ENCODE measurements at regions not wholly inside any gene's neighbourhood (a gene's known extent, or its start where the extent isn't known, plus 50 kb on each side); places are given as distances from the start of the nearest gene placed in this dataset.
"Not testable (repeated sequence)": the region's sequence is repeated elsewhere in the genome, so short reads cannot be mapped to it uniquely, and the experiment has no call there.

DNA sequence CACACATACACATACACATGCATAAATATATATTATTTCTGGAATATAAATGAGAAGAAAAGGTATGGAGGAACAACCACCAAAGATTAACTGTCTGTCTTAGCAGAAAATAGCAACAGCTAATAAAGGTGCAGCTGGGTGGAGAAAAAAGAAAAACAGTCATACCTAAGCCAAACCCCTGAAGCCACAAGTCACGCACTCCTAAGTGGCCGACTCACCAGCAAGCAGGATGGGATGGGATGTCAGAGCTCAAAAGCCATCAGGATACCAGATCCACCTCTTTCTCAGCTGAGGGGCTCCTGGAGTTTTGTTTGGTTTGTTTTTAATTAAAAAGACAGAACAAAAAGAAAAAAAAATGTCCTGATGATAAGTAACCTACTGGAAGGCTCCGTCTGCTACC is 64.7 kb upstream of the HIVEP3 start:
- DNase-seq = no peak

DNA sequence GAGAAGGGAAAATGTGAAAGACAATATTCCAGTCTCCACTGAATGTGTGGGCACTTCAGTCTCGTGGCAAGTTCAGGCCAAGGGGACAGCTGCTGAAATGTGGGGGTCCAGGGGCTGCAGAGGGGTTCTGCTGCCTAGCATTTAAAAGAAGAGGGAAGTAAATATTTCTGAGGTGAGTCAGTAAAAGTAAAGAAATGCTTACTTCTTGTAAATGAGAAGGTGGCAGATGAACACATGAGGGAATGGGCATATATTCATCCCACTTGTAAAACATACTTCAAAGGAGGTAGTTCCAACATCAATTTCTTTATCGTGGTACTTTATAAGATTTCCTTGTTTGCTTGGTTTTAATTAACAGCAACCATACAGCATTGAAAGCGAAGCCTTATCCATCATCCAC is 63.1 kb upstream of the HIVEP3 start:
- DNase-seq = no peak

DNA sequence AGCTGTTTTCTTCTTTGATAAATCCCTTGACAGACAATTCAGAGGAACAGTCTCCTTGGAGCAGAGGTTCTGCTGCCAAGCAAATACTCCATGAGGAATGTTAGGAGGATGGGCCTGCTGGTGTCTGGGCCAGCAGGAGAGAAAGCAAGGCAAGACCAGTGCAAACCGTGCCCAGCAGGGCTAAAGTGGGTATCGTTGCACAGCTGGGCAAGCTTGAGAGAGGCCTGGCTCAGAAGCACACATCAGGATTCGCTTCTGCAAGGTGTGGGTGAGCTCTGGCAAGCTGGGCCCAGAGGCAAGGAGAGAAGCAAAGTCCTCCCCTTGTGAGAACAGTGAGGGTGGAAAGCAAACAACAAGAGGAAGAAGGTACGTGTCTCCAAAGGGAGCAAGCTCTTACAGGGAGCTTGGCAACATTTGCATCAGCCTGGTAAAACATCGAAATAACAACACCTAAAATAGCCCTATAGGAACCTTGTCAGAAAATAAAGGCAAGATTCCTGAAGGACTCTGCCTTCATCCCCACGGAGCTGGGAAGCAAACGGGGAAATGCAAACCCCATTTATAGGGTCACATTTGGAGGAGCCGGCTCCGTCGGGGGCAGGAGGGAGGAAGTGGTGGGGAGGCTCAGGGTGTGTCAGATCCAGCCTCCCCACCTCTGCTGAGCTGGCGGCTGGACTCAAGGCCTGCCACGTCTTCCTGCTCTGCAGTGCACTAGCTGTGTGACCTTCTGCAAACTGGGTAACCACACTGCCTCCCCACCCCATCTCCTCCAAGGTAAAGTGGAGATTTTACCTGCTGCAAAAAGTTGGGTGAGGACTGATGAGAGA is 62.3 kb upstream of the HIVEP3 start:
- DNase-seq = no peak

DNA sequence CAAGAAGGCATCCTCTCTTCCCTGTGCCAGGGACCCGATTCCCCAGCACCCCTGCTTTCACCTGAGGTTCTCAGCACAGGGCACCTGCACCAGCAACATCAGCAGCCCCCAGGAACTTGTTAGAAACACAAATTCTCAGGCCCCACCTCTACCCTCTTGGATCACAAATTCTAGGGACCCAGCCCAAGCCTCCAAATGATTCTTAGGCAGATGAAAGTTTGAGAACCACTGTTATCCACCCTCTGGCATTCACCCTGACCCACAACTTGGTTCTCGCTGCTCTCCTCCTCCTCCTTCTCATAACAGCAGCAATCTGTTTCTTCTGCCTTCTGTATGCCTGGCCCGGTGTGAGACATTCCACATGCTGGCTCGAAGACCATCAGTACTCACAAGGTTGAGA is 60.3 kb upstream of the HIVEP3 start:
- no peak for DNase-seq

DNA sequence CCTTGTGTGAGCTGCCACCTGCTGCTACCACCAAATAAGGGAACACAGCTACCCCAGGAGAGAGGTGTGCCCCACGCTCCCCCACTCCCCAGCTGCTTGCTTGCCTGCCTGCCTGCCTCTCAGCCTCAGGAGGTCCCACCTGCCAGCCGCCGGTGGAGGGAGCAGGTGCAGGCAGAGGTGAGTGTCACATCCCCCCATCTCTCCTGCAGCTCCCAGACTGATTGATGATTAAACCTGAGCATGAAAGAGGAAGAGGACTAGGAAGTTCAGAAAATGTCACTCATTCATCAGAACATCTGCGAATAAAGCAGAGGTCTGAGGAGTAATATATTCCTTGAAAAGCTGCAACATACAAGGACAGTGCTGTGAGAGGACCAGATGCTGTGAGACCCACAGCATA is 58.6 kb upstream of the HIVEP3 start:
- DNase-seq = no peak

DNA sequence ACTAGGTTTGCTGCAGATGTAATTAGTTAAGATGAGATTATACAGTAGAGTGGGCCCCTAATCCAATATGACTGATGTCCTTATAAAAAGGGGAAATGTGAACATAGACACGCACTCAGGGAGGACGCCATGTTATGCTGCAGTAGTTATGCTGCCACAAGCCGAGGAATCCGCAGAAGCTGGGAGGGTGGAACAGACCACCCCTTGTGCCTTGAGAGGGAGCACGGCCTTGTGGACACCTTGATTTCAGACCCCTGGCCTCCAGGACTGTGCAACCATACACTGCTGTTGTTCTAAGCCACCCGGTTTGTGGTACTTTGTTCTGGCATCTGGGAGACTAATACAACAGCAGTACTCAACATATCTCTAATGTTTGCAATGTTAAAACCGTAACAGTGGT is 57.9 kb upstream of the HIVEP3 start:
- no peak for DNase-seq

DNA sequence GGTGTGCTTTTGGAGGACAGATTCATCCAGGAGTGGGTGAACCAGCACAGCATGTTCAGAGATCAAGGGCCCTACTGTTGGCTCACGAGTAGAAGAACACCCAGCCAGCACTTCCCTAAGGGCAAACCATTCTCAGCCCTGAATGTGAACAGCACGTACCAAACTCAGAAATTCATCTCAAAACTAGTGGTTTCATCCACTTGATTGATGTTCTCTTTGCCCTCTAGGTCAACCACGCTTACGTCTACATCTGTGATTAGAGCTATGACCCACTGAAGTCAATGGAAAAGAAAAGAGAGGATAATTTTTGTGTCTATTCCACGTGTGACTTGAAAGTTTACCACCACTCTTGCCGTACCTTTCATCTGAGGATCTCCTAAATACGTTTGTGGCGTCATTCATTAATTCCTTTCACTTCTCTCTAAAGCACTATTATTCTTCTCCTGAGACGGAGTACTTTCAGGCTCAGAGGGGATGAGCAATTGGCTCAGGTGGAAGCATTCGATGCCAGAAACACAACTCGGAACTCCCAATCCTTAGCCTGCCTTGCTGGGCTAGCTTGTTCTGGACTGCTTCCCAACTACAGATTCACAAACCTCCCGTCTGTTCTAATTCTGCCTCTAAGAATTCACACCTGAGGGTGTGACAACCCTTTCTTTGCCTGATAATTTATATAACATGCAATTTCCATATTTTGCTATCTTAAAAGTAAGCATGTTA is 57.3 kb upstream of the HIVEP3 start:
- no peak for DNase-seq

DNA sequence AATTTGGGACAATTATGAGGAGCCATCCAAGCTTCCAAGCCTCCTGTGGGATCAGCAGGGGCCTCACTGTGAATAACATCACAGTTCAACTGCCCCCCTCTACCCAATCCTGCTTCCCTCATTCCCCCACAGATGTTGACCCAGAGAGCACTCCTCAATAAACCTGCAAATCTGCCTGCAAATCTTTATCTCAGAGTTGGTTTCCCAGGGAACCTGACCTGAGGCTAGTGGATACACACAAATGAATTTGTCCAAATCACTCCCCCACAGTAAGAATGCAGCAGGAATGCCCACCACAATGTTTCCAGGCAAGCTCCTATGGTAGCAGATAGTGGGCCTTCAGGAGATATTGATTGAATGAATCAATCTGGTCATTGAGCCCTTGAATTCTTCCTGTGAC is 56.4 kb upstream of the HIVEP3 start:
- no peak for DNase-seq

DNA sequence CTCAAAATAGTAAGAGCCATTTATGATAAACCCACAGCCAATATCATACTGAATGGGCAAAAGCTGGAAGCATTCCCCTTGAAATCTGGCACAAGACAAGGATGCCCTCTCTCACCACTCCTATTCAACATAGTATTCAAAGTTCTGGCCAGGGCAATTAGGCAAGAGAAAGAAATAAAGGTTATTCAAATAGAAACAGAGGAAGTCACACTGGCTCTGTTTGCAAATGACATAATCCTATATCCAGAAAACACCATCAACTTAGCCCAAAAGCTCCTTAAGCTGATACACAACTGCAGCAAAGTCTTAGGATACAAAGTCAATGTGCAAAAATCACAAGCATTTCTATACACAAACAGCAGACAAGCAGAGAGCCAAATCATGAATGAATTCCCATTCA is 49.8 kb upstream of the HIVEP3 start:
- not testable (repeated sequence) for DNase-seq
